Epithelial cell of esophagus (primary cell): ENCODE measurements at regions not wholly inside any gene's neighbourhood (a gene's known extent, or its start where the extent isn't known, plus 50 kb on each side); places are given as distances from the start of the nearest gene placed in this dataset.
"Not testable (repeated sequence)": the region's sequence is repeated elsewhere in the genome, so short reads cannot be mapped to it uniquely, and the experiment has no call there.

Experiments
- DNase-seq: peaks from one replicate; pipeline ENCODE4 v3.0.0; 2010; ENCODE audit warnings: low read depth
- H3K4me3 ChIP-seq: 2 replicates; pipeline ENCODE4 v1.5.1; 2011; ENCODE audit warnings: mild to moderate bottlenecking, low read length, control low read depth
- CTCF ChIP-seq: IDR thresholded peaks from 2 replicates; pipeline ENCODE4 v1.5.1; 2011; ENCODE audit warnings: low read depth, mild to moderate bottlenecking, low read length, control low read depth, inconsistent platforms; ENCODE audit not compliant: insufficient read depth; ENCODE audit errors: missing control alignments

DNA sequence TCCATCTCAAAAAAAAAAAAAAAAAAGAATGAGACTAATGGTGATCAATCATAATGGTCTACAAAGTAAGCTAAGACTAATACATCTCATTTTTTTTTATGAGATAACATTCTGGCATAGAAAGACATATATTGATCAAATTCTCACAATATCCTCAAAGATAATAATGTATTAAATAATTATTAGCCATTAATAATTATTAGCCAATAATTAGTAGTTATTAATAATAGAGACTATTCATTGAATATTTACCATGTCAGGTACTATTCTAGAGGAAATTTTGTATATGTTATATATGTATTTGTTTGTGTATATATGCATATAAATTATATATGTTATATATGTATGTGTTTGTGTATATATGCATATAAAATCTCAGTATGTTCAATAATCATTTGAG, 137.7 kb upstream of the PTBP2 start:
- TF ChIP-seq CTCF: no peak
- no peak overlapping the region for H3K4me3 ChIP-seq
- DNase-seq: no peak

- TF ChIP-seq CTCF: no peak
- no peak overlapping the region for H3K4me3 ChIP-seq
- DNase-seq: no peak
Observed at GRCh38 chr1:96587222-96587621, 134.4 kb upstream of the PTBP2 start.

DNA sequence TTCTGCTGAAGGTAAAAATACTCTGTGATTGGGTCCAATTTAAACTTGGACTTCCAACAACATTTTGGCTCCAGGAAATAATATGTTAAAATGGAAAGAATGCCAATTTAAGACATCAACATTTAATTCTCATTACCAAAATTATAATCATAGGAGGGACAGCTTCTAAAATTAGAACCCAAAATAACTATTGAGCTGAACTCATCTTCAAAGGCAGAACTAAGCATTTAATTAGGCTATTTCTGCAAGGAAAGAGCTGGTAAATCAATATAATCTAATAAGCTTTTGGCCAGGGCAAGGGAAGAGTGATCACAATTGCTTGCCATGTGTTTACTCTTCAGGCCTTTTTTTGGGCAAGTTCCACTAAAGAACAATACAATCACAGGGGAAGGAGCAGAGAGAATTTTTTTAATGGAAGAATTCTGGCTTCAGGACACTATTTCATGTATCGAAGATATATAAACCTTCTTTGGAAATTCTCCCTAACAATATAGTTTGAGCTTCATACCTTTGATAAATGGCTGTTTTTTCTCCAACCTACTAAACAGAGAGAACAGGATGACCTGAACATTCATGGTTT, 133.1 kb upstream of the PTBP2 start:
- TF ChIP-seq CTCF: no peak

DNA sequence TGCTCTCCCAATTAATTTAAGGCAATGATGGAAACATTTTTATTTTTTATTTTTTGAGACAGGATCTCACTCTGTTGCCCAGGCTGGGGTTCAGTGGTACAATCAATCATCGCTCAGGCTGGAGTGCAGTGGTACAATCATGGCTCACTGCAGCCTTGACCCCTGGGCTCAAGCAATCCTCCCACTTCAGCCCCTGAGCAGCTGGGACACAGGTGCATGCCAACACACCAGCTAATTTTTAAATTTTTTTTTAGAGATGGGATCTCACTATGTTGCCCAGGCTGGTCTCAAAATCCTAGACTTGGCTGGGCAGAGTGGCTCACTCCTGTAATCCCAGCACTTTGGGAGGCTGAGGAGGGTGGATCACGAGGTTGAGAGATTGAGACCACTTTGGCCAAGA, 126.1 kb upstream of the PTBP2 start:
- DNase-seq, H3K4me3 ChIP-seq: not testable (repeated sequence)

More for the DNA sequence above, 133.1 kb upstream of the PTBP2 start:
- no peak overlapping the region for H3K4me3 ChIP-seq
- no peak for DNase-seq

- peak; percentile 55 for DNase-seq
- TF ChIP-seq CTCF: peak; percentile 70
Observed at GRCh38 chr1:96596226-96596922, 125.2 kb upstream of the PTBP2 start.

DNA sequence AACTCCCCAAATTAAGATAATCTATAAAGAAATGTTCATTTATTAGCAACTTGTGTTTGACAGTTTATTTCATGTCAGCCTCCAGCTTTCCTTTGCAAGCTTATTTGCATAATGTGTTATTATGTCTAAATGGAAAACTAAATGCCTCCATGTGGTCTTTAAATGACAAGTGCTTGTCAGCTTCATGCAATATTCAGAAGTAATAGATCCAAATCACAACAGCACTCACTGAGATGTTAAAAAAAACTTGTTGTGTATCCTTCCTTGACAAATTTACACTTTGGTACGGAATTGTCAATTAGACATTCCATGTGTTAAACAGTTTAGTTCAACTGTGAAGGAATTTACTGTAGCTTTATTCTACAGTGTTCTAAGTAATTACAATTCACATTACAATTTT, 124.4 kb upstream of the PTBP2 start:
- DNase-seq: no peak
- no peak for TF ChIP-seq CTCF
- H3K4me3 ChIP-seq: no peak overlapping the region

More at GRCh38 chr1:96596226-96596922, 125.2 kb upstream of the PTBP2 start:
- H3K4me3 ChIP-seq: no peak overlapping the region

GRCh38 chr1:96598416-96599168, 123.0 kb upstream of the PTBP2 start:
- TF ChIP-seq CTCF: no peak
- H3K4me3 ChIP-seq: no peak overlapping the region
- no peak for DNase-seq

- not testable (repeated sequence) for H3K4me3 ChIP-seq, DNase-seq
Observed at GRCh38 chr1:96604620-96605019, 117.0 kb upstream of the PTBP2 start.

GRCh38 chr1:96617375-96617774, 104.2 kb upstream of the PTBP2 start:
- DNase-seq, H3K4me3 ChIP-seq: not testable (repeated sequence)
